Fibroblast of lung (primary cell): ENCODE measurements at regions not wholly inside any gene's neighbourhood (a gene's known extent, or its start where the extent isn't known, plus 50 kb on each side); places are given as distances from the start of the nearest gene placed in this dataset.

Experiments
- CTCF ChIP-seq, 2 donors: IDR thresholded peaks in 1 of 2; conservative IDR thresholded peaks in 1 of 2; 1 replicate in 1 of 2; 2 replicates in 1 of 2; pipeline ENCODE4 v1.5.1; 2011 to 2012; ENCODE audit warnings: low read length in 2 of 2, control low read depth in 1 of 2, inconsistent platforms in 1 of 2, low read depth in 1 of 2, mild to moderate bottlenecking in 1 of 2
- EZH2 ChIP-seq: IDR thresholded peaks from 2 replicates; pipeline ENCODE4 v1.5.1; 2012; ENCODE audit warnings: low read length, control low read depth, mild to moderate bottlenecking; ENCODE audit errors: missing control alignments

- TF ChIP-seq CTCF (conservative IDR thresholded peaks at IDR 0.05 in 1 of 2, IDR thresholded peaks at IDR 0.05 in 1 of 2; ENCODE audit: low read depth in 1 of 2, low read length in 2 of 2) = no peak
- TF ChIP-seq EZH2 = no peak
Observed at GRCh38 chr10:130741901-130742855, 569.3 kb downstream of the TCERG1L start.
